ENCODE measurements at regions not wholly inside any gene's neighbourhood (a gene's known extent, or its start where the extent isn't known, plus 50 kb on each side); places are given as distances from the start of the nearest gene placed in this dataset.

- H3F3A ChIP-seq (ENCODE audit: control insufficient read depth, insufficient read depth): no peaks in the 10 kb centered on the region
- no peak overlapping the region for H3K27ac ChIP-seq (ENCODE audit: low read depth, low read length)
- H3K9me2 ChIP-seq (replicated peaks; ENCODE audit: control insufficient read depth, low read length): no peaks in the 10 kb centered on the region
- no peaks in the 10 kb centered on the region for H4K20me1 ChIP-seq (ENCODE audit: control insufficient read depth, insufficient read depth, low read depth, low read length)
- 0 out of 2 replicates have a peak, but pooled peaks cover 4% of the 10 kb centered on the region for H3K27me3 ChIP-seq (ENCODE audit: control insufficient read depth, low read length)
- H3K9me3 ChIP-seq (ENCODE audit: control insufficient read depth, insufficient read depth, low read length): no peaks in the 10 kb centered on the region
- H3K79me2 ChIP-seq (ENCODE audit: control insufficient read depth, low read length): no peaks in the 10 kb centered on the region
- H3K4me3 ChIP-seq (ENCODE audit: low read length): no peak overlapping the region
- no peak overlapping the region for H3K4me2 ChIP-seq (ENCODE audit: low read length)
- H3K4me1 ChIP-seq (ENCODE audit: control insufficient read depth, low read length): no peaks in the 10 kb centered on the region
- H3K36me3 ChIP-seq (ENCODE audit: control insufficient read depth, low read length): no peaks in the 10 kb centered on the region
- TF ChIP-seq CTCF (IDR thresholded peaks at IDR 0.05; ENCODE audit: low read depth, low read length, poor library complexity, severe bottlenecking) (no peak), EZH2phosphoT487 (IDR thresholded peaks at IDR 0.05; ENCODE audit: borderline replicate concordance, low read length) (no peak)
Observed at GRCh38 chr16:86354641-86355513, 155.4 kb upstream of the FOXF1 start.

DNA sequence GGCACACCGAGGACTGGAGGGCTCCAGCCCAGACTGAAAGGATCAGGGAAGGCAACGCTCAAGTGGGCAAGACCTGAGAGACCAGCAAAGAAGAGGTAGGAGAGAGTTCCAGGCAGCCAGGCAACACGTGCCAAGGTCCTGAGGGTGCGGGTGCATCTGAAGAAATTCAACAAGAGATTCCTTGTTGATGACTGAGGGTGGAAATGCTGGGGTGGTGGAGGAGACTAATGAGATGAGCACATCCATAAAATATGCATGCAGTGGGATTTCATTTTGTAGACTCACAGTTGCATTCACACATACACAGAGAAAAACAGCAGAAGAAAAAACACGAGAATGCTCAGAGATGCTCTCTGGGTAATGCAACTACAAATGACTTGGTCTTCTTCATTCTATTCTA lies 154.8 kb upstream of the FOXF1 start:
- no peaks in the 10 kb centered on the region for H3K36me3 ChIP-seq (ENCODE audit: control insufficient read depth, low read length)
- H3K4me1 ChIP-seq (ENCODE audit: control insufficient read depth, low read length): no peaks in the 10 kb centered on the region
- no peaks in the 10 kb centered on the region for H3K9me2 ChIP-seq (replicated peaks; ENCODE audit: control insufficient read depth, low read length)
- H3F3A ChIP-seq (ENCODE audit: control insufficient read depth, insufficient read depth): no peaks in the 10 kb centered on the region
- H4K20me1 ChIP-seq (ENCODE audit: control insufficient read depth, insufficient read depth, low read depth, low read length): no peaks in the 10 kb centered on the region
- TF ChIP-seq CTCF (IDR thresholded peaks at IDR 0.05; ENCODE audit: low read depth, low read length, poor library complexity, severe bottlenecking): no peak
- TF ChIP-seq EZH2phosphoT487 (IDR thresholded peaks at IDR 0.05; ENCODE audit: borderline replicate concordance, low read length): no peak
- H3K4me2 ChIP-seq (ENCODE audit: low read length): no peak overlapping the region
- H3K9me3 ChIP-seq (ENCODE audit: control insufficient read depth, insufficient read depth, low read length): no peaks in the 10 kb centered on the region
- H3K79me2 ChIP-seq (ENCODE audit: control insufficient read depth, low read length): no peaks in the 10 kb centered on the region
- 0 out of 2 replicates have a peak, but pooled peaks cover 4% of the 10 kb centered on the region for H3K27me3 ChIP-seq (ENCODE audit: control insufficient read depth, low read length)
- H3K27ac ChIP-seq (ENCODE audit: low read depth, low read length): no peak overlapping the region
- no peak overlapping the region for H3K4me3 ChIP-seq (ENCODE audit: low read length)

DNA sequence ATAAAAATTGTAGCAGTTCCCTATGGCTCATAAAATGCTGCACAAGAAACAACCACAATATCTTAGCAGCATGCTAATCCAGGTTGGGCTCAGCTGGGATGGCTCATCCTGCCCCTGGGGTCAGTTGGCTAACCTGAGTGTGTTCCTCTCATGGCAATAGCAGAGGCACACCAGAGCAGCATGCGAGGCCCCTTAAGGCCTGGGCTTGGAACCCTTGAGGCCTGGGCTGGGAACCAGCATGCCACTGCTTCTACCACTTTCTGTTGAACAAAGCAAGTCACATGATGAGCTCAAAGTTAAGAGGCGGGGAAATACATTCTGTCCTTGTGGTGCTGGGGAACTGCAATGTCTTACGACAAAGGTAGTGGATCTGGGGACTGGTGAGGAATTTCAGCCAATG lies 154.4 kb upstream of the FOXF1 start:
- no peaks in the 10 kb centered on the region for H3K9me2 ChIP-seq (replicated peaks; ENCODE audit: control insufficient read depth, low read length)
- no peak overlapping the region for H3K27ac ChIP-seq (ENCODE audit: low read depth, low read length)
- 0 out of 2 replicates have a peak, but pooled peaks cover 1% of the 10 kb centered on the region for H3K27me3 ChIP-seq (ENCODE audit: control insufficient read depth, low read length)
- H3K4me1 ChIP-seq (ENCODE audit: control insufficient read depth, low read length): no peaks in the 10 kb centered on the region
- TF ChIP-seq EZH2phosphoT487 (IDR thresholded peaks at IDR 0.05; ENCODE audit: borderline replicate concordance, low read length) (no peak), CTCF (IDR thresholded peaks at IDR 0.05; ENCODE audit: low read depth, low read length, poor library complexity, severe bottlenecking) (no peak)
- no peak overlapping the region for H3K4me3 ChIP-seq (ENCODE audit: low read length)
- H3K36me3 ChIP-seq (ENCODE audit: control insufficient read depth, low read length): no peaks in the 10 kb centered on the region
- no peaks in the 10 kb centered on the region for H3F3A ChIP-seq (ENCODE audit: control insufficient read depth, insufficient read depth)
- no peaks in the 10 kb centered on the region for H4K20me1 ChIP-seq (ENCODE audit: control insufficient read depth, insufficient read depth, low read depth, low read length)
- no peaks in the 10 kb centered on the region for H3K9me3 ChIP-seq (ENCODE audit: control insufficient read depth, insufficient read depth, low read length)
- H3K79me2 ChIP-seq (ENCODE audit: control insufficient read depth, low read length): no peaks in the 10 kb centered on the region
- H3K4me2 ChIP-seq (ENCODE audit: low read length): no peak overlapping the region

Measured in DOHH2 (cell line).